Kidney epithelial cell (primary cell): ENCODE measurements at regions not wholly inside any gene's neighbourhood (a gene's known extent, or its start where the extent isn't known, plus 50 kb on each side); places are given as distances from the start of the nearest gene placed in this dataset.

Source experiments
- DNase-seq: peaks from one replicate; pipeline ENCODE4 v3.0.0-alpha.2; 2010; ENCODE audit warnings: low read depth
- H3K27me3 ChIP-seq: 2 replicates; pipeline ENCODE4 v1.6.0; 2011; ENCODE audit warnings: low read length; ENCODE audit not compliant: control insufficient read depth, insufficient read depth
- H3K36me3 ChIP-seq: 2 replicates; pipeline ENCODE4 v1.5.1; 2011; ENCODE audit warnings: low read length; ENCODE audit not compliant: control insufficient read depth, insufficient read depth
- H3K4me3 ChIP-seq: 2 replicates; pipeline ENCODE4 v1.5.1; 2011; ENCODE audit warnings: low read depth, mild to moderate bottlenecking, control low read depth, low read length
- TF ChIP-seq, protein P1 (sequence below): IDR thresholded peaks from 2 replicates; pipeline ENCODE4 v1.5.1; 2011; ENCODE audit warnings: mild to moderate bottlenecking, moderate library complexity, low read length, control low read depth, inconsistent platforms; ENCODE audit not compliant: insufficient read depth, poor library complexity, severe bottlenecking

DNA sequence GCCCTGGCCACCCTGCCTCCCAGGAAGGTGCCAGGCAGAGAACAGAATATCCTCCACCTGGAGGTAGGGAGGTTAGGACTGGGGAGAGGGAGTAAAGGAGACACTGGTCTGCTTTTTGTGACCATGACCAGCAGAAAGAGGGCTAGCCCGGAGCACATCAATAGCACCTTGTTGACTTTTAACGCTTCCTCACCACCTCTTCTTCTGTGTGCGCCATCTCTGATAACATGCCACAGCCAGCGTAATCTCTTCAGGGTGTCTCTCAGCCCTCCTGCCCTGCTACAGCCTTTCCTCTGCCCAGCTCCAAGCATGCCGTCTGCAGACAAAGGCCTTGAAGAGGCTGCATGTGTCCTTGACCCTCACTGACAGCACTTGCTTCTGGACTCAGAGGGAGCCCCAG lies 50.9 kb upstream of the GJA5 start:
- DNase-seq, result no peak
- TF ChIP-seq, protein P1, sequence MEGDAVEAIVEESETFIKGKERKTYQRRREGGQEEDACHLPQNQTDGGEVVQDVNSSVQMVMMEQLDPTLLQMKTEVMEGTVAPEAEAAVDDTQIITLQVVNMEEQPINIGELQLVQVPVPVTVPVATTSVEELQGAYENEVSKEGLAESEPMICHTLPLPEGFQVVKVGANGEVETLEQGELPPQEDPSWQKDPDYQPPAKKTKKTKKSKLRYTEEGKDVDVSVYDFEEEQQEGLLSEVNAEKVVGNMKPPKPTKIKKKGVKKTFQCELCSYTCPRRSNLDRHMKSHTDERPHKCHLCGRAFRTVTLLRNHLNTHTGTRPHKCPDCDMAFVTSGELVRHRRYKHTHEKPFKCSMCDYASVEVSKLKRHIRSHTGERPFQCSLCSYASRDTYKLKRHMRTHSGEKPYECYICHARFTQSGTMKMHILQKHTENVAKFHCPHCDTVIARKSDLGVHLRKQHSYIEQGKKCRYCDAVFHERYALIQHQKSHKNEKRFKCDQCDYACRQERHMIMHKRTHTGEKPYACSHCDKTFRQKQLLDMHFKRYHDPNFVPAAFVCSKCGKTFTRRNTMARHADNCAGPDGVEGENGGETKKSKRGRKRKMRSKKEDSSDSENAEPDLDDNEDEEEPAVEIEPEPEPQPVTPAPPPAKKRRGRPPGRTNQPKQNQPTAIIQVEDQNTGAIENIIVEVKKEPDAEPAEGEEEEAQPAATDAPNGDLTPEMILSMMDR, result no peak
- no peaks in the 10 kb centered on the region for H3K27me3 ChIP-seq
- H3K4me3 ChIP-seq, result no peak overlapping the region
- H3K36me3 ChIP-seq, result no peaks in the 10 kb centered on the region

DNA sequence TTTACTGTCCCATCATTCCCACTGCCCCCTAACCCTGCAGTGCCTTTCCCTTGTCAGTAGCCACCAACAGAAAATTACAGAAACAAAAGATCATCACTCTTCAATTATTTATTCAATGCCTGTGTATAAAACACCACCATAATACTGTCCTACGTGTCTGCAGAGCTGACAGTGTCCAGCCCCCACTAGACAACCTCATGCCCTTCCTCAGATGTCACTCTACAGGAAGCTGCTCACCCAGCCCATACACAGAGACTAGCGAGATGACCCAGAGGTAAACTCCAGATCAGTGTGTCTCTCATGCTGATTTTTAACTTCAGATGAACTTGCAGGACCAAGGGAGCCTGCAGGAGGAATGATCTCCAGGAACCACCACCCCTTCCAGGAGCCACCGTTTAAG lies 51.3 kb upstream of the GJA5 start:
- TF ChIP-seq, protein P1, result no peak
- no peak for DNase-seq

DNA sequence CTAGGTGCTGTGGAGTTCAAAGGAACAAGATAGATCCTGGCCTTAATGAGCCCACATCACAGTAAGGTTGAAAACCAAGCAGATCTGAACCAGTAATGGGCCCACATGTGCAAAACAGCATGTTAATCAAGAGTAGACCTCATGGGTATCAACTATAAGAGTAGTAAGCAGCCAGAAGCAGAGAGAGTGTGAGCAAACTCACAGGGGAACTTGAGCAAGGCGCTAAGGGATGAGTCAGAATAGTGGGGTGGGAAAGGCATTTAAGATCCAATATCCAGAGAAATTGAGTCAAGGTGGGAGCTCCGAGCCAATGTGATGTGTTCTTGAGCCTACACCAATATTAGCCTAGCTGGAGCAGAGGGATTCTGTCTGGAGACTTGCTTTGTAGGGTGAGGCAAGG lies 52.4 kb upstream of the GJA5 start:
- TF ChIP-seq, protein P1, result no peak
- DNase-seq, result no peak
- H3K4me3 ChIP-seq, result no peak overlapping the region

More for the DNA sequence above, 51.3 kb upstream of the GJA5 start:
- no peaks in the 10 kb centered on the region for H3K27me3 ChIP-seq
- no peak overlapping the region for H3K4me3 ChIP-seq
- no peaks in the 10 kb centered on the region for H3K36me3 ChIP-seq

DNA sequence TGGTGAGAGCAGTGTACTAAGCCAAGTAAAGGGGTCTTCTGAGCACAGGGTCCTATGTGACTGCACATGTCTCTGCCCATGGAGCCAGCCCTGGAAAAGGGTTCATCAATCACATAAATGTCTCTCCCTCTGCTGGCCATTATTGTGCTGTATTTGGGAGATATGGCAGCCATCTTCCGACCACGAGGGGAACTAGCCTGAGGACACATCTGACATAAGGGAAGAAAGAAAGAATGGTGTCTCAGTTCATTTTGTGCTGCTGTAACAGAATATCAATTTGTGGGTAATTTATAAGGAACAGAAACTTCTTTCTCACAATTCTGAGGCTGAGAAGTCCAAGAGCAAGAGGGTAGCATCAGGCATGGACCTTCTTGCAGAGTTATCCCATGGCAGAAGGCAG lies 55.1 kb upstream of the GJA5 start:
- Histone ChIP-seq H3K36me3 (no peaks in the 10 kb centered on the region), H3K4me3 (no peak overlapping the region), H3K27me3 (no peaks in the 10 kb centered on the region)
- DNase-seq, result no peak
- TF ChIP-seq, protein P1, result no peak

More for the DNA sequence above, 52.4 kb upstream of the GJA5 start:
- H3K27me3 ChIP-seq, result no peaks in the 10 kb centered on the region
- H3K36me3 ChIP-seq, result no peaks in the 10 kb centered on the region

DNA sequence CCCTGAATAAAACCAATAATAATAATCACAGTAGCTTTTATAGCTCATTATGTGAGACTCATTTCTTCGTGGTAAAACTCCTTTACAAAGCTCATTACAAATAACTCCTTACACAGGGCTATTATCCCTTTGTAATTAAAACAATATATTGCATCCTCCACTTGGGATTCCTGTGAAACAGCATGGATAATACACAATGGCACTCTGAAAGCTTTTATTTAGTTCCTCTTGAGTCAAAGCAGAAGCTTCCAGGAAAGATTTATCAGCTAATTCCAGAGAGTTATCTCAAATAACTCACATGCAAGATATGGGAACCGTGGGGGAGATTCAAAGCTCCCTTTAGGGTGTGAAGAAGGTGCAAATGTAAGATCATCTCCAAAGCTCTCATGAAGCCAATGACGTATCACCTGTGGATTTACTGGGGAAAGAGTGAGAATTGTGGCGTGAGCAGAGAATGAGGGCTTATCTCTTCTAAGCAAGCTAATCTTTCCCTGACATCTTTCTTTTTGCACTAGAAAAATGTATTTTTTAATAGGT lies 60.4 kb upstream of the GJA5 start:
- DNase-seq, result no peak
- TF ChIP-seq, protein P1, result no peak

DNA sequence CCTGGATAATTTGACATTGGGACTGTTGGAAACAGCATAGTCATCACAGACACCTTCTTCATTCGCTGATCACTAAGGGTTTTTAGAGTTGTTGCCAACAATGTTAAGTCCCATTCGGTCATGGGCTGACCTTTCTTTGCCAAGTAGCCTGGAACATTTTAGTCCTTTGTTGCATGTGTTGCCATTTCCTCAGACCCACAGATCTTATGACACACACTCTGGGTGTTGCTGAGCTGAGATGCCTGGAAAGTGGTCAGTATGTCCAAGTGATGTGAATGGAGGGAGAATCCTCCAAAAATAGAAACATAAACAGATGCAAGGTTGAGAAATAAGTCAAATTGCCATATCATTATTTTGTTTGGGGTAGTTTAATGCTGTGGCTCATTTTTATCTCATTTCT lies 61.5 kb upstream of the GJA5 start:
- Histone ChIP-seq H3K4me3 (no peak overlapping the region), H3K36me3 (no peaks in the 10 kb centered on the region), H3K27me3 (no peaks in the 10 kb centered on the region)
- TF ChIP-seq, protein P1, result no peak
- no peak for DNase-seq

More for the DNA sequence above, 60.4 kb upstream of the GJA5 start:
- Histone ChIP-seq H3K27me3 (no peaks in the 10 kb centered on the region), H3K4me3 (no peak overlapping the region), H3K36me3 (no peaks in the 10 kb centered on the region)
